Urinary bladder (tissue), 4 donors: ENCODE measurements at regions not wholly inside any gene's neighbourhood (a gene's known extent, or its start where the extent isn't known, plus 50 kb on each side); places are given as distances from the start of the nearest gene placed in this dataset. TPM values are rescaled to one million over a fixed set of nuclear protein-coding genes. Genes with fewer than 3 reads are reported as not detected.

Source experiments
- DNase-seq: peaks from one replicate; pipeline ENCODE4 v3.0.0-alpha.2; 2015; ENCODE audit errors: extremely low spot score
- H3K27ac ChIP-seq: one replicate; pipeline ENCODE4 v1.5.1; 2013; ENCODE audit warnings: low read depth, mild to moderate bottlenecking, moderate library complexity
- H3K36me3 ChIP-seq: one replicate; pipeline ENCODE4 v1.6.1; 2013; ENCODE audit warnings: mild to moderate bottlenecking, moderate library complexity; ENCODE audit not compliant: insufficient read depth
- H3K4me1 ChIP-seq: one replicate; pipeline ENCODE4 v1.6.1; 2013; ENCODE audit warnings: mild to moderate bottlenecking, moderate library complexity; ENCODE audit not compliant: insufficient read depth
- H3K4me3 ChIP-seq: one replicate; pipeline ENCODE4 v1.5.1; 2013; ENCODE audit warnings: low read depth, low read length
- WGBS: extraction: QIAGEN DNeasy Blood & Tissue Kit; methylation state at CpG from one replicate; pipeline ENCODE4 v1.1.7; 2013; 5-methylcytosine and 5-hydroxymethylcytosine counted together
- small RNA-seq: library from RNA; depleted of rRNA; stranded (forward); fragments of <200 nt; gene quantifications from one replicate; pipeline ENCODE3, GENCODE V24; 2014
- donor health status: healthy with polysubstance abuse.
- donor health status: healthy.

- Histone ChIP-seq H3K4me1 (no peaks in the 10 kb centered on the region), H3K36me3 (no peaks in the 10 kb centered on the region), H3K4me3 (no peak overlapping the region), H3K27ac (no peak overlapping the region)
- DNase-seq: no peak
- 95% methylated on average over 1 of the region's 1 CpG for WGBS
Measured at GRCh38 chr4:11484531-11484930, 55.8 kb upstream of the HS3ST1 start.

GRCh38 chr4:11483046-11483445 is 54.4 kb upstream of the HS3ST1 start:
- Histone ChIP-seq H3K36me3 (no peaks in the 10 kb centered on the region), H3K27ac (no peak overlapping the region), H3K4me3 (no peak overlapping the region), H3K4me1 (no peaks in the 10 kb centered on the region)
- no peak for DNase-seq
- 56% methylated on average over 3 of the region's 3 CpGs for WGBS

GRCh38 chr4:11480683-11481082 is 52.0 kb upstream of the HS3ST1 start:
- Histone ChIP-seq H3K4me1 (no peaks in the 10 kb centered on the region), H3K36me3 (no peaks in the 10 kb centered on the region), H3K4me3 (no peak overlapping the region), H3K27ac (no peak overlapping the region)
- WGBS: 70% methylated on average over 2 of the region's 2 CpGs
- DNase-seq: no peak

Small RNAs in the stretch of these regions (small RNA-seq; reads per million reads assigned to genes)
- gene RF00026: not detected
- gene RNU6-578P: not detected
